SHP77 (cell line): ENCODE measurements at regions not wholly inside any gene's neighbourhood (a gene's known extent, or its start where the extent isn't known, plus 50 kb on each side); places are given as distances from the start of the nearest gene placed in this dataset.

Experiments used
- DNase-seq, 2 experiments: peaks; one replicate each; lab custom pipeline; 2025; lab: John Stamatoyannopoulos, UW

- no peak for DNase-seq
These were observed 237.4 kb upstream of the UGT8 start for GRCh38 chr4:114361249-114361648.

DNA sequence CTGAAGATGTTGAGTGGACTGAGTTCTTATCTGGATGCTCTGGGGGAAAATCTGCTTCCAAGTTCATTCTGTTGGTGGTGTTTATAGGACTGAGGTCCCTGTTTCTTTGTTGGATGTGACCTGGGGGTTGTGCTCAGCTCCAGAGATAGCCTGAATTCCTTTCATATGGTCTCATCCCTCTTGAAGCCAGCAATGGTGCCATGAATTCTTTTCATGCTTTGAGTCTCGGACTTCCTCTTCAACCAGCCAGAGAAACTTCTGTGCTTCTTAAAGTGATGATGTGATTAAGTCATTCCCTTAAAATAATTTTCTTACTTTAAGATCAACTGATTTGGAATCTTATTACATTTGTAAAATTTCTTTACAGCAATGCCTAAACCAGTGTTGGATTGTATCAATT is 233.8 kb upstream of the UGT8 start:
- no peak for DNase-seq

DNA sequence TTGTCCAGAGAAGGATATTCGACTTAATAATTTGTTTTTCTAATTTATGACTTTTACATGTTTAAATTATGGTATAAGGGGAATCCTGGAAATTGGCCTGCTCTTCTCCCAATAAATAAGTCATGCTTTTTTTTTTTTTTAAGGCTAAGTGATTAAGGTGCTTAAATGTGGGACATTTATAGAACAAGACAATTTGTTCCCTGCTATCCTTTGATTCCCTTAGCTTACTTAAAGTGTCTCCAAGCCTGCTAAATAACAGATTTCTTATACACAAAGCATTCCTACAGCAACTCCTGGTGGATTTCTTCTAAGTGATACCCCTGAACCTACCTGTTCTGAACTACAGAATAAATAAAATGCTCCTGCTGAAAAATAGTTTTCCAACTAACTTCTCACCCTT is 233.0 kb upstream of the UGT8 start:
- DNase-seq: no peak

DNA sequence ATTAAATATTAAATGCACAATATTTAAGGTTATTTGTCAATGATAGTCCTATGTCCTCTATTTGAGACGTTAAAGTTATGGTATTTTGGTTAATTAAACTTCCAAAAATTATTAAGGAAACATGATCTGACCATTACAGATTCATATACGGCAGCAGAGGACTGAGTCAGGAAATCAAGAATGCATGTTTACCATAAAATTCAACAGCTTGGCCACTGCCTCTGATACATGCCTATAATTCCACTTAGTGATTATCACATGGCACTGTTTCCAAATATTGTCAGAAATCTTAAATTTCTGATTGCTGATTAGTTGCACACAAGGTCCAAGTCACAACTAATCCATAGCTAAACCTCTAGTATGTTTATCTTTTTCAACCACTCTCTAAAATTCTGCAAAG is 232.2 kb upstream of the UGT8 start:
- DNase-seq: no peak

DNA sequence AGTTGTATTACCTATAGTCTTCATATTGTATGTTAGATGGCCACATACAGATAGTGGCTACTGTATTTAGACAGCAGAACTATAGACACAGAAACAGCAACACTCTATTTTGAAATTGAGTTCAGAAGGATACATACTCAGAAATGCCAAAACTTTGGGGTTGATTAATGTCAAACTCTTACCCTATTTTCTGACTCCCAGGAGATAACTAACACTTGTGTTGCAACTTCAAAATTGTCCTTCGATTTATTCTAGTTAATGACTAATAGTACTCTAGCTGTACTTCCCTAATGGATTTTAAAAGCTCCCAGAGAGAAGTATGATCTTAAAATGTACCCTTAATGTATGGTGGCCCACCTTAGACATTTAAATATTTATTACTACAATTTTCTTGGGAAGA is 229.9 kb upstream of the UGT8 start:
- no peak for DNase-seq

GRCh38 chr4:114373508-114373907 is 225.1 kb upstream of the UGT8 start:
- DNase-seq: no peak

DNA sequence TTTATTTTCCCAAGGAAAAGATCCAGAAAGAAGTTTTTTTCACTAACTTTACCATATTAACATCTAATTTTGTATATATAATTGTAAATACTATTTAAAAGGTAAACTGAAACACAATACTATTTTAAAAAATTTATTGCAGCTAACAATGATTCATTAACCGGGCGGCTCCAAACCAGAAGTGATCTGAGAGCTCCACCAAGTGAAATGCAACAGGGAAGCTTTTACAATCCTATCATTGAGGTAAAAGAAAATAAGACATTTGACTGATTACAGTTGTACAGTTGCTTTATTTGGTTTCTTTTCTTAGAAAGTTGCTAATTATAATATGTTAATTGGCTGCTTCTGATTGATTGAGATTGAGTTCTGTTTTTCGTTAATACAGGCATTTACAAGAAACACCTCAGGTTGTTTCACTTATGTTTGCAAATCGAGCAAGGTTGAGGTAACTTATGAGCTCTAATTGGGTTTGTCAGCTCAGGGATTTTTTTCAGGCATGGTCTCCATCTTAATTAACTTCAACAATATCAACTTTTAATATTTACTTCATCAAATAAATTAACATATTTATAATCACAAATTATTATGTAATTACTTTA is 220.2 kb upstream of the UGT8 start:
- no peak for DNase-seq

GRCh38 chr4:114383067-114383466 is 215.5 kb upstream of the UGT8 start:
- no peak for DNase-seq

DNA sequence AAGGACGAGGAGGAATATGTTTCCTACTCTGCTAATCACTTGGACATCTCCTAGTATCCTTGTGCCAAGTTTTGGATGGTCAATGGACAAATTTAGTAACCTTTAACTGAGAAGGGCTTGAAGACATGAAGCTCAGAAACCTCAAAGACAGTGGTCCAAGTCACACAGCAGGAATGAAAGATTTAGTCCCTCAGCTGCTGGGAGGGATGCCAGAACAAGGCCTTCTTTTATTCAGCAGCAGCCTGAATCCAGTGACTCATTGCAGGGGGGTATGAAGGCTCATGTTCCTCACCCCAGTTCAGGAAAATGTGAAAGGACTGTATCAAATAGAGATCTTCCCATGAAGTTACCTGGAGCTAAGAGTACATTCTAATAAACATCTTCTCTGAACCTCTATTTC is 214.9 kb upstream of the UGT8 start:
- no peak for DNase-seq

DNA sequence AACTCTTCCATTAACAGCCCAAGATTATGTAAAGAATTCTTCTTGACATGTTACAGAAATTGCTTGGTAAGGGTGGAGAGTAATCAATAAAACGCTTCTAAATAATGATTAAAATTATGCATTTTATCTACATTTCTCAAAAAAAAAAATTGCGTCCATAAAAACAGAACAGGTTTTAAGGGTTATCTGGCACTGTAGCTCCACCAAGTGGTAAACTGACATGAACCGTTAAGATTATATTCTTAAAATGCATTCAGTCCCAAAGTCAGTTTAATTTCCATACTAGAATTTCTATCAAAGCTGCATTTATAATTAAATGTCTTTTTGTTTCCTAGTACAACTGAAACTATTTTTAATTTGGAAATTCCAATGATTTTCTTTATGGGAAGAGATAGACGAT is 214.0 kb upstream of the UGT8 start:
- DNase-seq: peak in 1 of 2 experiments; percentile 26

GRCh38 chr4:114385195-114385985 is 213.2 kb upstream of the UGT8 start:
- no peak for DNase-seq

DNA sequence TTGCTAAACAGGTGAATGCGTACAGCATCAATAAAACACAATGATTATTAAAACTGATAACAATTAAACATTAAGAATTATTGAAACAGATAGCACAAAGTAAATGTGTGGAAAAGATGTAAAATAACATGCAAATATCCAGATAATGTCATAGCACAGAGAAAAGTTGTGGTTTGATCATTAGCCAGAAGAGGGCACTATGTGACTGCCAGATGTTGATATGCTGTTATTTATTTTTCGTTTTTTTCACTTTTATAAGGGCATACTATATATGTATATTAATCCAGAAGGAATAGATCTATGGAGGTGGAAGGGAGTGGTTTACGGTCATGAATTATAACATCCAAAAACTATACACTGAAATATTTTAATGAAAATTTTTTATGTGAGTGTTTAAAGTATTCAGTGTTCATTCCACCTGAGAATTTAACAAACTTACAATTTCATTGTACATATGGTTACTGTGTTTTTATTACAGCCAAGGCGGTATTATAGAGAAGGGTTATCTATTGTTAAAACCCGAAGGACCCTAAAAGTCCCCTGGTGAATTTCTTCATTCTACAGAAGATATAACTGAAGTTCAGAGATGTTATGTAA is 211.9 kb upstream of the UGT8 start:
- no peak for DNase-seq

DNA sequence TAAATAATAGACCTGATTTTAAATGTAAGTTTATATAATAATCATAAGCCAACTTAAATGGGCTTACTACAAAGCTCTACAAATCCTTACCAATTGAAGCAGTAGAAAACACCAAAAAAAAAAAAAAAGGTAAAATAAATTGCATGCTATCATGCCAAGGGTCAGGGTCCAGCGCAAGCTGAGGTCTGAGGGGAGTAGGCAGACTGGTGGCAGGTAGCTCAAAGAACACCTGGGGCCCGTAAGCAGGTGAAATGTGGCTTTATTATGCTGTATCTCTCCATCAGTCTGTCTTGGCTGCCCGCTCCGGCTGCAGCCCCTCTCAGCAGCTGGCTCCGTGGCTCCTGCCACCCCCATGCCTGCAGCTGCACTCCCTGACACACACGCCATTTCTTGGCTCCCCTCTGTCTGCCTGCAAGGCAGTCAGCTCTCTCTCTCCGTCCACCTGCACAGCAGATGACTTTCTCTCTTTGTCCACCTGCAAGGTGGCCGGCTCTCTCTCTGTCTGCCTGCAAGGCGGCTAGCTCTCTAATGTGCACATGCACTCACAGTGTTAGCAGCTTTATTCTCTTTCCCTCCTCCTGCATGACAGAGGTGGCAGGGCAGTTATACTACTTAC is 209.4 kb upstream of the UGT8 start:
- DNase-seq: peak in 1 of 2 experiments; percentile 56

- DNase-seq: no peak
These were observed 205.1 kb upstream of the UGT8 start for GRCh38 chr4:114393295-114394038.

GRCh38 chr4:114396808-114397207 is 201.8 kb upstream of the UGT8 start:
- no peak for DNase-seq

DNA sequence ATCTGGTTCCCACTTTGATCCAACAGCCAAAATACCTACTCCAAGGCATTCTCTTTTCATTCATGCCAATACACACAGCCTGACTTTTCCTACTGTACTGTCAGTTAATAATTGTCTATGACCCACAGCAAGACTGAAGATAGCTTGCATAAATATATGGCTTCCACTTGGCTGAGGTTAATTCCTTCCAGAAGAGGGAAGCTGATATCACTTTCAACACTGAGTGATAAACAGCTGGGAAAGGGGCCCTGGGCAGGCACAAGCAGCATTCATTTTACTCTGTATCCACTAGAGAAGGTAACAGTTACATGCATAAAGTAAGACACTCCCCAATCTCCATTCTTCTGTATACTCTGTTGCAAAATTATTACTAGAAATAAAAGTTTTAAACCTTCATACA is 200.2 kb upstream of the UGT8 start:
- DNase-seq: no peak

GRCh38 chr4:114399105-114399504 is 199.5 kb upstream of the UGT8 start:
- DNase-seq: no peak

DNA sequence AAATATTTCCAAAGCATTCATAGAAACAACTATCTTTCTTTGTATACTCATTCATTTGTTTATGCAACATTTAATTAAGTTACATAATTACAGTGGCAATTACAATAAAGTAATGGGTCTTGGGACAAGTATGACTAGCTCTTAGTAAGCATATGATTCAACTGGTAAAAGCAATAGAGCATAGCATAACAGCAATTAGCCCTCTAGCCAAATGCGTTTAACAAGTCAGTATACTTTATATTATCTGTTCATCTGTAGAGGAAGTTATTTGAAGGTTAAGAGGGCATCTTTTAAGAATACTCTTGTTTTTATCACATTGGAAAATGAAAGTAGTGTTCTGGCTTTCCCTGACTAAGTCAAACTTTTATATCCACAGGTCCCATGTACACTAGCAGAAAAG is 198.1 kb upstream of the UGT8 start:
- DNase-seq: no peak

- DNase-seq: no peak
These were observed 197.1 kb upstream of the UGT8 start for GRCh38 chr4:114401483-114401882.

DNA sequence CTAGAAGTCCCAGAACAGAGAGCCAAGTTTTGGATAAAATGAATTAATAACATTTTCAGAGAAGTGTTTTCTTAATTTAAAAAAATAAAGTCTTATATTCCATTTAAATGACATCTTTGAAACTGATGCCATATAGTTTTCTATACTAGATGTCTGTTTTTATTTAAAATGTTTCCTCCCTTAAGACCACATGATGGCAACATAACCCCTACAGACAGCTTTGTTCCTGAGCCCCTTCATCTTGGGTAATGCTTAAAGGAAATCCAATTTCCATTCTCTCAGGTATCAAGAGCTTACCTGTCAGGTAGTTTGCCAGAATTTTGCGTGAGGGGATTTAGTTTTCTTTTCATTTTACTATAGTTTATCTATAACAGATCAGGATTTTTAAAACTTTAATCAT is 181.4 kb upstream of the UGT8 start:
- DNase-seq: no peak

DNA sequence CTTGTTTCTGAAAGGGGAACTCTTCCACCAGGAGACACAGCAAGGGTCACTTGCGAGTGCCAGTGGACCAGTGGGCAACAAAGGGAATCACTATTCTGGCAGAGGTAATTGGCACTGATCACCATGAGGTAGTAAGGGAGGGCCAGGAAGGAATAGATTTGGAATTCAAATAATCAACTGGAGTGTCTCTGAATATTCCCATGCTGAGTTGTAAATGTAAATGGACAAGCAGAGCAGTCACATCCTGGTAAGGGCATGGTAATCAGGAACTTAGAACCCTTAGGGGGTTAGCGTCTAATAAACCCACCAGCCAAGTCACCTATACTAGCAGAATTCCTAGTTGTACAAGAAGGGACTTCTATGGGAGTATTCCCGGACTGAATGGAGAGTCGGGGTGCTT is 178.5 kb upstream of the UGT8 start:
- no peak for DNase-seq

- no peak for DNase-seq
These were observed 175.0 kb upstream of the UGT8 start for GRCh38 chr4:114423582-114423981.
